C4-2B (cell line): ENCODE measurements at regions not wholly inside any gene's neighbourhood (a gene's known extent, or its start where the extent isn't known, plus 50 kb on each side); places are given as distances from the start of the nearest gene placed in this dataset.

Source experiments
- CTCF ChIP-seq: fragments of 450-650 bp; conservative IDR thresholded peaks from 2 replicates; pipeline ENCODE4 v1.5.1; 2017; ENCODE audit warnings: mild to moderate bottlenecking
- ZFX ChIP-seq: fragments of 450-650 bp; IDR thresholded peaks from 2 replicates; pipeline ENCODE4 v1.6.1; 2017

- TF ChIP-seq CTCF: no peak
- TF ChIP-seq ZFX: no peak
Observed at GRCh38 chr2:236818281-236819045, 248.8 kb downstream of the ACKR3 start.
